H9 (cell line): ENCODE measurements at regions not wholly inside any gene's neighbourhood (a gene's known extent, or its start where the extent isn't known, plus 50 kb on each side); places are given as distances from the start of the nearest gene placed in this dataset.

Experiments used
- DNase-seq: peaks from one replicate; pipeline ENCODE4 v3.0.0-alpha.2; 2017
- H2AFZ ChIP-seq: one replicate; pipeline ENCODE4 v1.6.1; 2013; ENCODE audit warnings: mild to moderate bottlenecking, low read length, control low read depth, moderate library complexity
- H2AK5ac ChIP-seq: 2 replicates; pipeline ENCODE4 v1.6.1; 2013; ENCODE audit warnings: low read length, control low read depth, mixed read lengths; ENCODE audit not compliant: insufficient read length
- H2BK120ac ChIP-seq: one replicate; pipeline ENCODE4 v1.6.1; 2013; ENCODE audit warnings: low read depth, mild to moderate bottlenecking, low read length, control low read depth, inconsistent platforms; ENCODE audit not compliant: poor library complexity, severe bottlenecking
- H2BK12ac ChIP-seq: 2 replicates; pipeline ENCODE4 v1.6.1; 2013; ENCODE audit warnings: low read length, control low read depth, mixed read lengths, low read depth; ENCODE audit not compliant: insufficient read length
- H2BK15ac ChIP-seq: 2 replicates; pipeline ENCODE4 v1.6.1; 2013; ENCODE audit warnings: low read depth, low read length, control low read depth
- H2BK20ac ChIP-seq: one replicate; pipeline ENCODE4 v1.6.1; 2013; ENCODE audit warnings: low read depth, mild to moderate bottlenecking, low read length, control low read depth, inconsistent platforms; ENCODE audit not compliant: poor library complexity, severe bottlenecking
- H2BK5ac ChIP-seq: 2 replicates; pipeline ENCODE4 v1.6.1; 2013; ENCODE audit warnings: low read length, control low read depth, mixed read lengths; ENCODE audit not compliant: insufficient read length
- H3K14ac ChIP-seq: 2 replicates; pipeline ENCODE4 v1.6.1; 2013; ENCODE audit warnings: low read length, control low read depth; ENCODE audit not compliant: insufficient read depth
- H3K18ac ChIP-seq: 2 replicates; pipeline ENCODE4 v1.6.1; 2013; ENCODE audit warnings: low read depth, mild to moderate bottlenecking, mixed read lengths, low read length, control low read depth; ENCODE audit not compliant: insufficient read length
- H3K23ac ChIP-seq: 2 replicates; pipeline ENCODE4 v1.6.1; 2013; ENCODE audit warnings: low read length, control low read depth, mixed read lengths, low read depth; ENCODE audit not compliant: insufficient read length
- H3K23me2 ChIP-seq: 2 replicates; pipeline ENCODE4 v1.6.1; 2013; ENCODE audit warnings: low read depth, mild to moderate bottlenecking, mixed read lengths, low read length, control low read depth; ENCODE audit not compliant: insufficient read length, poor library complexity, severe bottlenecking
- H3K27ac ChIP-seq: 2 replicates; pipeline ENCODE4 v1.5.1; 2013; ENCODE audit warnings: low read length, control low read depth, mixed read lengths, low read depth; ENCODE audit not compliant: insufficient read length
- H3K27me3 ChIP-seq: 2 replicates; pipeline ENCODE4 v1.6.1; 2013; ENCODE audit warnings: low read length, control low read depth, inconsistent platforms; ENCODE audit not compliant: insufficient read depth
- H3K4ac ChIP-seq: 2 replicates; pipeline ENCODE4 v1.6.1; 2013; ENCODE audit warnings: low read depth, mild to moderate bottlenecking, control low read depth, inconsistent platforms, low read length, moderate library complexity
- H3K4me1 ChIP-seq: 2 replicates; pipeline ENCODE4 v1.6.1; 2013; ENCODE audit warnings: low read length, control low read depth, inconsistent platforms; ENCODE audit not compliant: insufficient read depth
- H3K4me2 ChIP-seq: 2 replicates; pipeline ENCODE4 v1.6.1; 2013; ENCODE audit warnings: low read length, control low read depth, mixed read lengths; ENCODE audit not compliant: insufficient read length, insufficient read depth
- H3K56ac ChIP-seq: 2 replicates; pipeline ENCODE4 v1.6.1; 2013; ENCODE audit warnings: low read depth, mild to moderate bottlenecking, mixed read lengths, low read length, control low read depth; ENCODE audit not compliant: insufficient read length
- H3K79me1 ChIP-seq: 2 replicates; pipeline ENCODE4 v1.6.1; 2013; ENCODE audit warnings: low read depth, mild to moderate bottlenecking, moderate library complexity, low read length, control low read depth, inconsistent platforms; ENCODE audit not compliant: insufficient read depth, poor library complexity, severe bottlenecking
- H3K79me2 ChIP-seq: 2 replicates; pipeline ENCODE4 v1.6.1; 2013; ENCODE audit warnings: low read length, control low read depth, inconsistent platforms; ENCODE audit not compliant: insufficient read depth
- H3K9ac ChIP-seq: 2 replicates; pipeline ENCODE4 v1.6.1; 2013; ENCODE audit warnings: low read length, control low read depth, mixed read lengths; ENCODE audit not compliant: insufficient read length; ENCODE audit errors: extremely low read depth
- H3K9me3 ChIP-seq: one replicate; pipeline ENCODE4 v1.6.1; 2013; ENCODE audit warnings: low read depth, low read length, inconsistent platforms; ENCODE audit not compliant: control insufficient read depth
- H3T11ph ChIP-seq: one replicate; pipeline ENCODE4 v1.6.1; 2013; ENCODE audit warnings: mild to moderate bottlenecking, low read length, control low read depth, inconsistent platforms
- H4K20me1 ChIP-seq: one replicate; pipeline ENCODE4 v1.6.1; 2013; ENCODE audit not compliant: control insufficient read depth, insufficient read length, insufficient read depth
- H4K5ac ChIP-seq: 2 replicates; pipeline ENCODE4 v1.6.1; 2013; ENCODE audit warnings: low read depth, mild to moderate bottlenecking, mixed read lengths, low read length, control low read depth; ENCODE audit not compliant: insufficient read length
- H4K8ac ChIP-seq: replicated peaks from 2 replicates; pipeline ENCODE4 v1.6.1; 2013; ENCODE audit warnings: low read length, control low read depth, mixed read lengths, low read depth; ENCODE audit not compliant: insufficient read length
- H4K91ac ChIP-seq: 2 replicates; pipeline ENCODE4 v1.6.1; 2013; ENCODE audit warnings: low read depth, mild to moderate bottlenecking, moderate library complexity, mixed read lengths, low read length, control low read depth; ENCODE audit not compliant: insufficient read length
- H3K27ac Mint-ChIP-seq, 3 experiments: 2 replicates in 2 of 3; 3 replicates in 1 of 3; pipeline ENCODE4 v1.8.0; 2020 to 2021; ENCODE audit warnings: mixed read lengths in 3 of 3, mild to moderate bottlenecking in 1 of 3, moderate library complexity in 1 of 3
- H3K27me3 Mint-ChIP-seq: 2 replicates; pipeline ENCODE4 v1.8.0; 2021; ENCODE audit warnings: low read depth, mild to moderate bottlenecking, moderate library complexity, mixed read lengths
- H3K36me3 Mint-ChIP-seq, 3 experiments: 2 replicates in 2 of 3; 3 replicates in 1 of 3; pipeline ENCODE4 v1.8.0; 2020 to 2021; ENCODE audit warnings: low read depth in 3 of 3, mixed read lengths in 3 of 3; ENCODE audit not compliant: insufficient read depth in 1 of 3
- H3K4me1 Mint-ChIP-seq, 2 experiments: 2 replicates each; pipeline ENCODE4 v1.8.0; 2020; ENCODE audit warnings: mixed read lengths in 2 of 2
- H3K4me3 Mint-ChIP-seq, 2 experiments: 2 replicates in 1 of 2; 3 replicates in 1 of 2; pipeline ENCODE4 v1.8.0; 2020 to 2021; ENCODE audit warnings: mild to moderate bottlenecking in 2 of 2, mixed read lengths in 2 of 2, moderate library complexity in 1 of 2
- H3K9me3 Mint-ChIP-seq, 2 experiments: 2 replicates in 1 of 2; 3 replicates in 1 of 2; pipeline ENCODE4 v1.8.0; 2020; ENCODE audit warnings: mild to moderate bottlenecking in 2 of 2, mixed read lengths in 2 of 2, moderate library complexity in 1 of 2
- CTCF ChIP-seq: fragments of 200-600 bp; sonication (generic); conservative IDR thresholded peaks from 3 replicates; pipeline ENCODE4 v1.8.0; 2021; ENCODE audit warnings: antibody characterized with exemption, mild to moderate bottlenecking
- WGBS: extraction: QIAGEN DNeasy Blood & Tissue Kit; methylation state at CpG from one replicate; pipeline ENCODE4 v1.1.7; 2013; ENCODE audit warnings: missing lambda C conversion rate, low lambda C conversion rate, mixed read lengths; ENCODE audit not compliant: insufficient read length; ENCODE audit errors: extremely low coverage; 5-methylcytosine and 5-hydroxymethylcytosine counted together

- H3K79me1 ChIP-seq: no peaks in the 10 kb centered on the region
- no peak overlapping the region for H2AK5ac ChIP-seq
- no peaks in the 10 kb centered on the region for H3K9me3 ChIP-seq
- no peaks in the 10 kb centered on the region for H4K20me1 ChIP-seq
- no peak overlapping the region for H2BK5ac ChIP-seq
- no peak overlapping the region for H3K9ac ChIP-seq
- WGBS: no CpG with 5 or more reads among the region's 3 CpGs
- no peak overlapping the region for H3K4ac ChIP-seq
- Mint-ChIP-seq H3K4me1 (peaks cover 2 to 10% of the 10 kb centered on the region in 2 experiments), H3K27ac (no peak overlapping the region), H3K27me3 (no peaks in the 10 kb centered on the region), H3K9me3 (peaks cover 4 to 8% of the 10 kb centered on the region in 2 experiments; a peak in 3 of 5 replicates), H3K4me3 (no peak overlapping the region), H3K36me3 (peaks cover 0 to 10% (median 6%) of the 10 kb centered on the region in 3 experiments; a peak in 2 of 7 replicates)
- no peak overlapping the region for H3K18ac ChIP-seq
- H2BK120ac ChIP-seq: no peak overlapping the region
- H4K5ac ChIP-seq: no peak overlapping the region
- TF ChIP-seq CTCF: no peak
- H3K27me3 ChIP-seq: no peaks in the 10 kb centered on the region
- no peak for DNase-seq
- no peak overlapping the region for H2AFZ ChIP-seq
- H3K23ac ChIP-seq: no peak overlapping the region
- no peak overlapping the region for H3K4me2 ChIP-seq
- H2BK20ac ChIP-seq: no peak overlapping the region
- no peaks in the 10 kb centered on the region for H3K23me2 ChIP-seq
- H4K8ac ChIP-seq: no peak overlapping the region
- no peak overlapping the region for H3K56ac ChIP-seq
- no peak overlapping the region for H3T11ph ChIP-seq
- no peak overlapping the region for H4K91ac ChIP-seq
- no peak overlapping the region for H2BK12ac ChIP-seq
- no peaks in the 10 kb centered on the region for H3K4me1 ChIP-seq
- no peak overlapping the region for H2BK15ac ChIP-seq
- no peak overlapping the region for H3K14ac ChIP-seq
- H3K27ac ChIP-seq: no peak overlapping the region
- no peaks in the 10 kb centered on the region for H3K79me2 ChIP-seq
These were observed 306.4 kb downstream of the LPIN1 start for GRCh38 chr2:12052796-12053195.
